HG03354 (cell line): ENCODE measurements at regions not wholly inside any gene's neighbourhood (a gene's known extent, or its start where the extent isn't known, plus 50 kb on each side); places are given as distances from the start of the nearest gene placed in this dataset.

ENCODE experiments used
- ATAC-seq: cut with Tn5 transposase; IDR thresholded peaks from one replicate; pipeline ENCODE4 v1.9.1; 2021; ENCODE audit warnings: mild to moderate bottlenecking; ENCODE audit not compliant: unreplicated experiment, poor library complexity, severe bottlenecking

DNA sequence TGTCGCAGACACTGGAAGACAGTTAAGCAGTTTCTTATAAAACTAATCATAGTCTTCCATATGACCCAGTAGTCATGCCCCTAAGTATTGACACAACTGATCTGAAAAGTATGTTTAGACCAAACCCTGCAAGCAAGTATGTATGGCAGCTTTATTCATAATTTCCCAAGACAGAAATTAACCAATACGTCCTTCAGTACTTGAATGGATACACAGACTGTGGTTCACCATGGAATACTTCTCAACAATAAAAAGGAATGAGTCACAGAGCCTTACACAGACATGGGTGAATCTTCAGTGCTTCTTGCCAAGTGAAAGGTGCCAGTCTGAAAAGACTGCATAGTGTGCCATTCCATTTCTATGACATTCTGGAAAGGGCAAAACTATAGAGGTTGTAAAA, 50.2 kb upstream of the AKR1E2 start:
- ATAC-seq = no peak

GRCh38 chr10:4772202-4772570, 53.8 kb upstream of the AKR1E2 start:
- ATAC-seq = no peak

DNA sequence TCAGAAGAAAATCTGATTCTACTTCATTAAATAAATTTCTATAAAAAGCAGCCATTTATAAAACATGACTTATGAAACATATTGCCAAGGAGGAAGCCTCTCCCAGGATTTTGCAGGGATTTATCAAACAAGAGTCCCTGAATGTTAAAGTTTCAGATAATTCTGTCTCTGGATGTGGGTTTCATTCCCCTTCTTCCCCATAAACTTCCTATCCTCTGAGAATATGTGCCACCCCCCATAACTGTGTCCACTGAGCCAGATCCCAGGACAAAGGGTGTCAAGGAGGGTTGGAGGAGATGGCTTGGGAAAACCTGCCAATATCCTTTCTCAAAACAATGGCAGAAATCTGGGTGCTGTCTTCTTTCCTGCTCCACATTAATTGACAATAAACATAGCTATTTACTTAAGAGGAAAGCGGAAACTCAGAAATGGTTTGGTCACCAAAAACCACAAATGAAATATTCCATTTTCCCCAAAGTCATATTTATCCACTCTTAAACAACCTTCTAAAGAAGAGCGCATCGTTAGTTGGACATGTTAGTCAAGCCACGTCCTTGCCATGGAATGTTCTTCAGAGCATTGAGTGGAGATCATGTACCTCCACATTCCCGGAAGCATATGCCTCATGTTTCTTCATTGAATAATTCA, 54.3 kb upstream of the AKR1E2 start:
- no peak for ATAC-seq

DNA sequence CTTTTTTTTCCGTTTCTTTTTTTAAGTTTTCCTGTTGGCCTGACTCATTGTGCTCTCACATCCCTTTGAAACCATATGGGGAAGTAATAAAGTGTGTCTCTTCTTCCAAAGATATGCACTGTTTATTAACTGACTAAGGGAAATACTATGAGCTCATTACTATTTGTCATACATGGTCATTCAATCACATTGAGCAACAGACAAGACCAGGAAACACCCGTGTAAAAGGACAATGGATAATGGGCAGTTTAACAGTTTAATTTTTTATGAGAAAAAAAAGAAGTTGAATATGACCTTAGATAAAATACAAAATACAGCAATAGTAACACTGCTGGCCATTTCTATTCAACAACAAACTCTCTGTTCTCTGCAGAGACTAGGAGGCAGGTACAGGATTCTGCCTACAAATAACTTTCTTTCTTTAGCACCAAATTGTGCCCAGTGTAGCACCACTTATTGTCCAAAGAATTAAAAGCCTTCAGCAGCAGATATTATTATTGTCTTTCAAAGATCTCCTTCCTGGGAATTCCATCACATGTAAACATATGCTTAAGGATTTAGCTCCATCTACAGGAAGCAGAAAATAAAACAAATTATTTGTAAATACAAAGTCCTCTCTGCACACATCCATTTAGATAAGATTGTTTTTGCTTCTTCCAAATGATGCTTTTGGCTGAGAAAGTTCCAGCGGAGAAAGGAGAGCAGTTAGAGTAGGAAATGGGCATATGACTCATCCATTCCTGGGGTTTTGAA, 55.0 kb upstream of the AKR1E2 start:
- ATAC-seq = no peak

DNA sequence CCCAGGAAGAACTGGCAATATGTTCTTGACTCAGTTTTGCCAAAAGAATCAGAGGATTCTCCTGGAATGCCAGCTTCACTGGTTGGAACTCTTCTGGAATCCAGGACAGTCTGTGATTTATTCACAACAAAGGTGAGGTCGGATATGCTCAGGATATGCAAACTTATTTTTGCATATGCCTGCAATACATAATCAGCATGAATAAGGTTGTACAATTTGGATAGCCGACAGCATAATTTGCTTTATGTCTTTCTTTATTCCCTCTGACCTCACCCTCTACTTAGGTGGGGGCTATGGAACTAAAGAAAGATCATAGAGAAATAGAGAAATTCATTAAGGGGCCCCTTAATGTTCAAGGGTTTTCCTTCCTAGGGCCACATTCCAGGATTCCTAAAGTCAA, 57.6 kb upstream of the AKR1E2 start:
- no peak for ATAC-seq

DNA sequence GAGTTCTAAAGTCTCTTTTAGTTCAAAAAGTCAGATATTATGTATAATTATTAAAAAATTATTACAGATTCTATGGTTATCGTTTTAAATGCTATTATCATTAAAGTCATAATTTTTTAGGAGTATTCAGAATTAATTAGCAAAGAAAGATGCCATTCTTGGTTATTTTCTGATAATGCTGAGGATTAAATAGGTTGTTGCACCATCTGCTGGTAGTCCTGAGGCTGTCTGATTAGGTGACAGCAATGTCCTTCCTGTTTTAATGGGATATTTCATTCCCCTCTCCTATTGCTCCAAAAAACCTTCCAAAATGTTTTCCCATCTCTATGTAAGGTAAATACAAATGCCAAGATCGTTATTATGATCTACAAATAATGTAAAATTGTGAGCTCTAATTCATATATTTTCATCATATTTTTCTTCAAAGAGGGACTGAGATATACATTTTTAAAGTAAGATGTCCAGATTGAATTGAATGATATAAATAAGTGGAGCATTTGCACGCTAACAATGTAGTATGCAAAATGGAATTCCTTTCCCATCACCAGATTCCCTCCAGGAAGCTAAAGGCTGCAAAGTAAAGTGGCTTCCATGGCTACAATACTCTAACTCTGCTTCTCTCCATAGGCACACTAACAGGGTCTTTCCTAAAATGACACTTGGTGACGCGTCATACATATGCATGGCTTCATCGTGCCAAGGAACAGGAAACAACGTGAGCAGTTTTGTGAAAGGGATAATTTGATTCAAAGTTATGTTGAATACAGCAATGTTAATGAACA, 58.8 kb upstream of the AKR1E2 start:
- no peak for ATAC-seq

- ATAC-seq = no peak
Observed at GRCh38 chr10:4766454-4766853, 59.6 kb upstream of the AKR1E2 start.

DNA sequence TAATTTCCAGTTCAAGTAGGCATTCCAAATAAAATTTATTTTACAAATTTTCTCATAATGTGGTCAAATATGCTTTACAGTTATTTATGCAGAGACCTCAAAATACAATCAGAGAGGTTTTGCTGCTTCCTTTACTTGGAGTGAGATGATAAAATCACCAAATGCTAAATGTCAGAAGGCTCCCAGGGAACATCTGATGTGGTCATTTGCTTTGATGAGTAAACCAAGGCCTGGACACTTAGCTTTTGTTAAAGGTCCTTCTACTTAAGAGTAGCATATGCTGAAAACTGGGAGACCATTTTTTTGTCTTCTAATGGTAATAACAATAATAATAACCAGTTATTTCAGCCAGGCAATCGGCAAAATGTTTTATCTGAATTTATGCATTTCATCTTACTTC, 60.6 kb upstream of the AKR1E2 start:
- no peak for ATAC-seq

- no peak for ATAC-seq
Observed at GRCh38 chr10:4763960-4764428, 62.0 kb upstream of the AKR1E2 start.

DNA sequence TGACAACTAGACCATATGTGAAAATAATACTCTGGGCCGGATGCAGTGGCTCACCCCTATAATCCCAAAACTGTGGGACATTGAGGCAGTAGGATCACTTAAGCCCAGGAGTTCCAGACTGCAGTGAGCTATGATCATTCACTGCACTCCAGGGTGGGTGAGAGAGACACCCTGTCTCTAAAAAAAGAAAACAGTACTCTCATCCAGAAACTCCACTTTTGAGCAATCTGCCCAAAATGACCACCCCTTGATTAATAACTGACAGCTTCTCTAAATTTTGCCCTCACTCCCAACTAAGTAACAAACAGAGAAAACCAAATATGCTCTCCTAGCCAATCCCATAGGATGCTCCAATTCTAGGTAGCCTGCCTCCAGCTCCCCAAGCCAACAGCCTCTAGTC, 62.5 kb upstream of the AKR1E2 start:
- ATAC-seq = no peak

DNA sequence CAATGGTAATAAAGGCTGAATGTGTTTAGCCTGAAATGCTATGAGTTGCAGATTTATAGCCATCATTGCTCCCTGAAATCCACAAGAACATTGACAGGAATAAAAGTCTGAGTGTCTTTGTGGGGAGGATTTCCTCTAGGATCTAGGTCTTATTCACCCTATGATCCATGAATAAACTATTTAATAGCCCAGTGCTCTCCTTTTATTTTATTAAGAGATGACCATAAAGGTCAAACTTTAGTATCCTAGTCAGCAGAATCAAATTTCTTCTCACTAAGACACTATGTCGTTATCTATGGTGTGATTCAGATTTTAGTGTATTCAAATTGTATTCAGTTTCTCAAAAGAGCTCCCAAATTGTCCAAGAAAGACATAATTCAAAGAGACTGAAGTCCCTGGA, 67.8 kb upstream of the AKR1E2 start:
- no peak for ATAC-seq

DNA sequence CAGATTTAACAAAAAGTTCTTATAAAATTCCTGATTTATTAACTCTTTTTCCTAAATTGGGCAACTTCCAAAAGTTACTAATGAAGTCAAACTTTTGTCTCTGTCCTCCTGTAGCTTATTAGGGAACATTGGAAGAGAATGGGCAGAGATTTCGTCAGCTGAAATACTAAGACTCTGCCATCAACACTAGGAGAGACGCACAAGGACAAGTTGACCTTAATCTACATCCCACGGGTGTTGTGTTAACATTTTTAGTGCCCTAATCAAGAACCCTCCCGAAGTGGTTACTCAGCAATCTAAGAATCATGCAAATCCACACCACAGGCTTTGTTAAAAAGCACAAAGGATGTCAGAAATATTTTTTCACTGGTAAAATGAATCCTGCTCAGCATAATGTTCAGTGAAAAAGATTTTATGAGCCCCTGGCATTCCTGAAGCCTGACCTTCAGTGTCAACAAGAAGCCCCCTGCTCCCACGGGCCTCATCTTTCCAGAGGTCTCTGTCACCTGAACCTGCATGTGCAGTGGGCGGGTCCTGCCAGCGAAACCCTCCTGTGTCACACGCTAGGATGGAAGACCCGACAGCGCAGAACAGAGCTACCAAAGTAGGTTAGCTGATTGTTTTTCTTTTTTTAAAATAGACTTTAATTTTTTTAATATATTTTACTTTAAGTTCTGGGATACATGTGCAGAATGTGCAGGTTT, 70.6 kb upstream of the AKR1E2 start:
- ATAC-seq = no peak

GRCh38 chr10:4754143-4754542, 71.9 kb upstream of the AKR1E2 start:
- no peak for ATAC-seq

DNA sequence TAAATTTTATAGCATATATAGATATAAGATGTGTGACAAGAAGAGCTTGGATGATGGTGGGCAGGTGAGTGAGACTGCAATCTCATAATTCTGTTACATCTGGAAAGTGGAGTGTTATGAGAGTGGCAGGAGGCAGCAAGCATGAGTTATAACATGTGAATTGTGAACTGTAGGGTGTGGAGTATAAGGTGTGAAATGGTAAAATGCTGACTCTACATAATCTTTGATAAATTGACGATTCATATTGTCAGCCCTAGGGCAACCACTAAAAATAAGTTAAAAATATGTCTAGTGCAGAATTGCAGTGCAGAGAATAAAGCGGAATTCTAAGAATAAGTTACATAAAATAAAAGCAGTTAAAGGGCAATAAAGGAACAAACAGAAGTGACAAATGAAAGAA, 74.8 kb upstream of the AKR1E2 start:
- no peak for ATAC-seq

GRCh38 chr10:4749271-4749574, 76.8 kb upstream of the AKR1E2 start:
- ATAC-seq = no peak

DNA sequence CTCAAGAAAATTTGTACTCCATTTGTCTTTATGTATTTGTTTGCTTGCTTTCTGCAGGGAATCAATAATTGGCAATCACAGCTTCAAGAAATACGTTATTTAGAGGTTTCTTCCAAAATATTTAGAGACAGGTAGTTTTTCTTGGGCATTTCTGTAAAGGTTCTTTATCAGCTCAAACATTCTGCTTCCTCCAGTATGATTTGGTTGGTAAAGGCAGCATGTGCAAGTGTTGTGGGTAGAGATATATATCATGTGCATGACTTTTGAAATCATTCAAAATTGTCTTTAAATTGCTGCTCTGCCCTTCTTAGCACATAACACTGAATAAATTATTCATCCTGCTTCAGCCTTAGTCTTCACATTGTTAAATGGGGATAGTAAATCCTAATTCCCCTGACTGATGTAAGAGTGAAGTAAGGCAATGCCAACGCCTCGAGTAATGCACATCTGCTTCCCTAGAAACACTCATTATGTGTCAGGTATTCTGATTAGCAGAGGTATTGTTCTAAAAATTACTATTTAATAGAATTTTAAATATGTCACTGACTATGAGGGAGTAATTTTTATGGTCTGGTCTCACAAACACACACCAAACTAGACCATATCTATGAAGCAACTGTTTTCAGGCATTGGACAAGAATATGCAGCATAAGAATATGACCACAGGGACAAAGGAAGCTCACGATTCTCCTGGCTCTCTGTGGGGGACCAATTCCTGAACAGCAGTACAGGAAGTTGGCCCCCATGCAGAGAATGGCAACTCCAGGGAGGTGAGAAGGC, 77.3 kb upstream of the AKR1E2 start:
- no peak for ATAC-seq

DNA sequence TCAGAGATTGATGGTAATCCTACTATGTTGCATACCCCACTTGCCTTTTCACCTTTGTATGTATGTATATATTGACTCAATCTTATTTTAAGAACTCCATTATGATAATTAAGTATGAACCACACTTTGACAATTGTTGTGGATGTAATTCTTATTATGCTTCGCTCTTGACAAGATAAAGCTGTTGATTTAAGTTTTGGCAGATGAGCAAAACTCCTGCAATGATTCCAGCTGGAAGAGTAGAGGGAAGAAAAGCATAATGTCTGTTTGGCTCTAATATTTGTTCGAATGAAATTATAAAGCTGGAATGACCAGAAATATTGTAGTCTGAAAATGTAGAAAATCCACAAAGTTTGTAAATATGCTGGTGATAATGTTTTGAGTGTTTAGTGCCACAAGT, 83.8 kb upstream of the AKR1E2 start:
- no peak for ATAC-seq

DNA sequence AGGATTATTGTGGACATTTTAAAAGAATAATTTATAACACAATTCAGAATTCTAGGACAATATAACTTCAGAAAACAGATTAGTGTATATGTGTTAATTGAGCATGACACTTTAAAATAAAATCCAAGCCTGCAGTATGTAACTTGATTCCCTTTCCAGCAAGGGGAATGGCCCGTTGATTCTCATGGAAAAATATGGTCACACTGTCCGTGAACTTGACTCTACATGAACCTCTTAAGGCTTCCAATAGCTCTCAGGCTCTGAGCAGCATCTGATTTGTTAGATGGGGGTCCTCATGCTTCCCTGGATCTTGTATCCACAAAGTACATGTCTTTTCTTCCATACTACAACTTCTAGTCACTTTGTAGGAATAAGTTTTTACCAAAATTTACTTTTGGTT, 85.5 kb upstream of the AKR1E2 start:
- no peak for ATAC-seq

DNA sequence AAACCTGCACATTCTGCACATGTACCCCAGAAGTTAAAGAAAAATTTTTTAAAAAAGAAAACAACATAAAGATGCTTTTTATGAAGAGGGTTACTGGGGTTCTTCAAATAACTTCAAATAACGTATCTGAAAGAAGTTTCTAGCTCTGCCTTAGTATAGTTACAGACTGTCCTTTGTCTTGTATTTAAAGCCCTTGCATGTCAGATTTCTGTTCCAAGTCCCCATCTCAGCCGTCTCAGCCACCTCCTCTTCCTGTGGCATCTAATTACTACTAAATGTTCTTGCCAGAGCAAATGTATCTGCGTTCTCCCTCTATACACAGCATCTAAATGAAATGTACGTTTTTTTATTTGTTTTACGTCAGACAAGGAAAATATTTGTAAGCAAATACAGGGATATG, 89.4 kb upstream of the AKR1E2 start:
- no peak for ATAC-seq

- ATAC-seq = no peak
Observed at GRCh38 chr10:4736183-4736582, 89.8 kb upstream of the AKR1E2 start.
